Progenitor cell of endocrine pancreas (in vitro differentiated cells): ENCODE measurements at regions not wholly inside any gene's neighbourhood (a gene's known extent, or its start where the extent isn't known, plus 50 kb on each side); places are given as distances from the start of the nearest gene placed in this dataset.

ENCODE experiments used
- DNase-seq: peaks from one replicate; pipeline ENCODE4 v3.0.0; 2021; ENCODE audit warnings: low spot score; ENCODE audit not compliant: unreplicated experiment
- H3K27ac Mint-ChIP-seq: 2 replicates; pipeline ENCODE4 v1.8.0; 2021; ENCODE audit warnings: mild to moderate bottlenecking, moderate library complexity, mixed read lengths
- H3K27me3 Mint-ChIP-seq: 2 replicates; pipeline ENCODE4 v1.8.0; 2021; ENCODE audit warnings: mixed read lengths
- H3K36me3 Mint-ChIP-seq: 2 replicates; pipeline ENCODE4 v1.8.0; 2022; ENCODE audit warnings: mixed read lengths; ENCODE audit not compliant: insufficient read depth
- H3K4me1 Mint-ChIP-seq: 2 replicates; pipeline ENCODE4 v1.8.0; 2021; ENCODE audit warnings: low read depth, mixed read lengths
- H3K4me3 Mint-ChIP-seq: 2 replicates; pipeline ENCODE4 v1.8.0; 2021; ENCODE audit warnings: low read depth, mild to moderate bottlenecking, moderate library complexity, mixed read lengths
- H3K9me3 Mint-ChIP-seq: 2 replicates; pipeline ENCODE4 v1.8.0; 2021; ENCODE audit warnings: low read depth, mixed read lengths
- CTCF ChIP-seq: fragments of 200-600 bp; sonication (generic); IDR thresholded peaks from one replicate; pipeline ENCODE4 v1.5.0; 2021; ENCODE audit warnings: antibody characterized with exemption, mild to moderate bottlenecking; ENCODE audit not compliant: unreplicated experiment

- no peak overlapping the region for H3K4me3 Mint-ChIP-seq
- peaks cover 63% of the 10 kb centered on the region for H3K27me3 Mint-ChIP-seq
- no peak for DNase-seq
- TF ChIP-seq CTCF: no peak
- no peaks in the 10 kb centered on the region for H3K36me3 Mint-ChIP-seq
- H3K4me1 Mint-ChIP-seq: peaks cover 10% of the 10 kb centered on the region
- no peak overlapping the region for H3K27ac Mint-ChIP-seq
- H3K9me3 Mint-ChIP-seq: no peaks in the 10 kb centered on the region
These were observed 54.9 kb downstream of the KLHDC7A start for GRCh38 chr1:18535391-18536210.

- peaks cover 57% of the 10 kb centered on the region for H3K27me3 Mint-ChIP-seq
- H3K4me1 Mint-ChIP-seq: peaks cover 10% of the 10 kb centered on the region
- no peak for DNase-seq
- no peaks in the 10 kb centered on the region for H3K9me3 Mint-ChIP-seq
- H3K27ac Mint-ChIP-seq: no peak overlapping the region
- no peak for TF ChIP-seq CTCF
- no peak overlapping the region for H3K4me3 Mint-ChIP-seq
- no peaks in the 10 kb centered on the region for H3K36me3 Mint-ChIP-seq
These were observed 55.6 kb downstream of the KLHDC7A start for GRCh38 chr1:18536356-18536755.

GRCh38 chr1:18536915-18537314, 56.2 kb downstream of the KLHDC7A start:
- H3K4me3 Mint-ChIP-seq: no peak overlapping the region
- peaks cover 56% of the 10 kb centered on the region for H3K27me3 Mint-ChIP-seq
- H3K27ac Mint-ChIP-seq: no peak overlapping the region
- H3K36me3 Mint-ChIP-seq: no peaks in the 10 kb centered on the region
- no peaks in the 10 kb centered on the region for H3K9me3 Mint-ChIP-seq
- H3K4me1 Mint-ChIP-seq: peaks cover 10% of the 10 kb centered on the region
- no peak for DNase-seq
- no peak for TF ChIP-seq CTCF

- Mint-ChIP-seq H3K27ac (no peak overlapping the region), H3K9me3 (no peaks in the 10 kb centered on the region), H3K27me3 (peaks cover 58% of the 10 kb centered on the region), H3K4me1 (peaks cover 16% of the 10 kb centered on the region), H3K36me3 (no peaks in the 10 kb centered on the region), H3K4me3 (no peak overlapping the region)
- no peak for TF ChIP-seq CTCF
- DNase-seq: no peak
These were observed 56.9 kb downstream of the KLHDC7A start for GRCh38 chr1:18537386-18538306.

- Mint-ChIP-seq H3K4me1 (peaks cover 22% of the 10 kb centered on the region), H3K4me3 (no peak overlapping the region), H3K36me3 (no peaks in the 10 kb centered on the region), H3K27me3 (peaks cover 46% of the 10 kb centered on the region), H3K9me3 (no peaks in the 10 kb centered on the region), H3K27ac (no peak overlapping the region)
- TF ChIP-seq CTCF: no peak
- no peak for DNase-seq
These were observed 58.4 kb downstream of the KLHDC7A start for GRCh38 chr1:18539171-18539570.
